ENCODE measurements at regions not wholly inside any gene's neighbourhood (a gene's known extent, or its start where the extent isn't known, plus 50 kb on each side); places are given as distances from the start of the nearest gene placed in this dataset.

GRCh38 chr3:146975476-146975875, 370.3 kb upstream of the PLSCR5 start:
- TF ChIP-seq CTCF (conservative IDR thresholded peaks at IDR 0.05; ENCODE audit: low read length) (no peak), EZH2phosphoT487 (IDR thresholded peaks at IDR 0.05; ENCODE audit: borderline replicate concordance, low read depth, low read length) (no peak)

Measured in OCI-LY7 (cell line).